Mesendoderm (in vitro differentiated cells): ENCODE measurements at regions not wholly inside any gene's neighbourhood (a gene's known extent, or its start where the extent isn't known, plus 50 kb on each side); places are given as distances from the start of the nearest gene placed in this dataset.

Experiments
- DNase-seq: peaks from one replicate; pipeline ENCODE4 v3.0.0; 2013
- H2AK5ac ChIP-seq: 2 replicates; pipeline ENCODE4 v1.6.1; 2013; ENCODE audit warnings: low read length, inconsistent platforms
- H2BK120ac ChIP-seq: 2 replicates; pipeline ENCODE4 v1.6.1; 2013; ENCODE audit warnings: low read depth, mild to moderate bottlenecking, low read length, moderate library complexity, mixed read lengths
- H2BK15ac ChIP-seq: replicated peaks from 2 replicates; pipeline ENCODE4 v1.6.1; 2013; ENCODE audit warnings: low read depth, mild to moderate bottlenecking, moderate library complexity
- H2BK5ac ChIP-seq: 2 replicates; pipeline ENCODE4 v1.6.1; 2013; ENCODE audit warnings: low read length, inconsistent platforms
- H3K18ac ChIP-seq: 2 replicates; pipeline ENCODE4 v1.6.1; 2013; ENCODE audit warnings: mild to moderate bottlenecking, low read length, mixed read lengths
- H3K23ac ChIP-seq: one replicate; pipeline ENCODE4 v1.6.1; 2013; ENCODE audit warnings: low read length
- H3K27ac ChIP-seq: 2 replicates; pipeline ENCODE4 v1.5.1; 2013; ENCODE audit warnings: low read depth, mild to moderate bottlenecking, inconsistent platforms, low read length, moderate library complexity
- H3K27me3 ChIP-seq: 2 replicates; pipeline ENCODE4 v1.6.1; 2013; ENCODE audit warnings: low read length, control low read depth, mild to moderate bottlenecking, inconsistent platforms; ENCODE audit not compliant: insufficient read depth, poor library complexity
- H3K36me3 ChIP-seq: 2 replicates; pipeline ENCODE4 v1.6.1; 2013; ENCODE audit warnings: low read length, inconsistent platforms; ENCODE audit not compliant: control insufficient read depth, insufficient read depth
- H3K4ac ChIP-seq: one replicate; pipeline ENCODE4 v1.6.1; 2013; ENCODE audit warnings: low read depth, mild to moderate bottlenecking, low read length, moderate library complexity
- H3K4me1 ChIP-seq: 2 replicates; pipeline ENCODE4 v1.6.1; 2013; ENCODE audit warnings: low read depth, low read length, inconsistent platforms; ENCODE audit not compliant: control insufficient read depth
- H3K4me2 ChIP-seq: 2 replicates; pipeline ENCODE4 v1.6.1; 2013; ENCODE audit warnings: low read length
- H3K4me3 ChIP-seq: 2 replicates; pipeline ENCODE4 v1.5.1; 2013; ENCODE audit warnings: mild to moderate bottlenecking, low read length
- H3K56ac ChIP-seq: one replicate; pipeline ENCODE4 v1.6.1; 2013; ENCODE audit warnings: low read length
- H3K79me1 ChIP-seq: 2 replicates; pipeline ENCODE4 v1.6.1; 2013; ENCODE audit warnings: low read length, inconsistent platforms
- H3K79me2 ChIP-seq: 2 replicates; pipeline ENCODE4 v1.6.1; 2013; ENCODE audit warnings: mild to moderate bottlenecking, low read length; ENCODE audit not compliant: control insufficient read depth, insufficient read depth
- H3K9ac ChIP-seq: 2 replicates; pipeline ENCODE4 v1.6.1; 2013; ENCODE audit warnings: low read length, inconsistent platforms
- H4K5ac ChIP-seq: one replicate; pipeline ENCODE4 v1.6.1; 2013; ENCODE audit warnings: low read length
- H4K8ac ChIP-seq: one replicate; pipeline ENCODE4 v1.6.1; 2013; ENCODE audit warnings: low read depth, mild to moderate bottlenecking, control low read depth, low read length, moderate library complexity
- WGBS: extraction: QIAGEN DNeasy Blood & Tissue Kit; methylation state at CpG from one replicate; pipeline ENCODE4 v1.1.7; 2013; ENCODE audit warnings: low lambda C conversion rate, missing lambda C conversion rate; ENCODE audit not compliant: insufficient coverage; ENCODE audit errors: extremely low coverage; 5-methylcytosine and 5-hydroxymethylcytosine counted together

DNA sequence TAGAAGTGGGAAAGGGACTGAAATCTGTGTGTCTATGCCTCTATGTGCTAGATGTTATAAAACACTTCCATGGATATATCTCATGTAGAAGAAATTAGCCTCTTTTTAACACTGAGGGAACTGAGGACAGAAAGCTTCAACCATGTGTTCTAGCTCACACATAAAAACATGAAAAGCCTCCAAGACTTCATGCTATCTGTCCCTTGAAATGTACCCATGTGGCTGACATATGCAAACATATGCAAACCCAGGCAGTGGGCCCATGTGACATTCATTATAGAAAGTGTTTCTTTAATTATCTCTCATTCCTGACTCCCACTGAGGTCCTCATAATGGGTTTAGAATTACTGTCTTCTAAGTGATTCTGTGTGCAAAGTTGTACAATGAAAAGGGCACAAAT lies 134.7 kb upstream of the MAF start:
- Histone ChIP-seq H3K79me1 (no peaks in the 10 kb centered on the region), H3K56ac (no peak overlapping the region), H2BK120ac (no peak overlapping the region), H3K4ac (no peak overlapping the region), H3K36me3 (no peaks in the 10 kb centered on the region), H3K4me1 (no peaks in the 10 kb centered on the region), H3K27ac (no peak overlapping the region), H3K4me3 (no peak overlapping the region), H4K8ac (no peak overlapping the region), H3K4me2 (no peak overlapping the region), H3K18ac (no peak overlapping the region), H4K5ac (no peak overlapping the region), H3K23ac (no peak overlapping the region), H2AK5ac (no peak overlapping the region), H3K9ac (no peak overlapping the region), H2BK5ac (no peak overlapping the region), H2BK15ac (no peak overlapping the region), H3K79me2 (no peaks in the 10 kb centered on the region), H3K27me3 (no peaks in the 10 kb centered on the region)
- DNase-seq = no peak

DNA sequence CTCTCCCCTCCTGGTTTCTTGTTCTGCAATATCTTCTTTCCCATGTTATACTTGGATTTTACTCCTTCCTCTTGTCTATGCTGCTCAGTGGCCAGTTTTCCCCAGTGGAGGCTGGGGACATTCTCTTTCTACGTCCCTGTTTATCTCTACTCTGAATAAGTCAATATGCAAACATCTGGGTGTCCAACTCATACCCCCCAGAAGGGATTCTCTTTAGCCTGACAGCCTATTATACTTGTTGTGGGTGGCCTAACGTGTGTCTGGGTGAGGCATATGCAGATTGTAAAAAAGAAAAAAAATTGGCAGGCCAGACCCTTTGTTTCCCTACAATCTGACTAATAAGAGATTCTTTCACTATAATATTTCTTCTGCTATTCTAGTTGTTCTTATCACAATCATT lies 134.2 kb upstream of the MAF start:
- Histone ChIP-seq H2AK5ac (no peak overlapping the region), H3K4ac (no peak overlapping the region), H3K23ac (no peak overlapping the region), H2BK120ac (no peak overlapping the region), H4K5ac (no peak overlapping the region), H3K4me3 (no peak overlapping the region), H2BK15ac (no peak overlapping the region), H3K56ac (no peak overlapping the region), H3K27me3 (no peaks in the 10 kb centered on the region), H3K27ac (no peak overlapping the region), H3K4me1 (no peaks in the 10 kb centered on the region), H3K79me1 (no peaks in the 10 kb centered on the region), H4K8ac (no peak overlapping the region), H3K79me2 (no peaks in the 10 kb centered on the region), H3K9ac (no peak overlapping the region), H3K4me2 (no peak overlapping the region), H3K18ac (no peak overlapping the region), H3K36me3 (no peaks in the 10 kb centered on the region), H2BK5ac (no peak overlapping the region)
- DNase-seq = no peak
- WGBS = no CpG with 5 or more reads among the region's 2 CpGs

DNA sequence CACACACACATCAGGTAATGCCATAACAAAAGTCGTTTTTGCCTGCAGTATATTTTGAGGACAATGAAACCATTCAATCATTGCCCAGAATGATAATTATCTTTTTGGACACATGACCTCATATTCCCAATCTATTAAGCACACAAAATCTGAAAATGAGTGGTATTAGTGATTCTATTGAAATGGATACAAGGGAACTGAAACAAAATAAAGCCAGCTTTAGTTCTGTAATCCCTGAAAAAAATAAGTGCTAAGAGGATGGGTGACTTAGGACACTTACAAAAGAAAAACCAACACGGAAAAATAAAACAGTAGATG lies 128.3 kb upstream of the MAF start:
- Histone ChIP-seq H3K79me1 (no peaks in the 10 kb centered on the region), H2AK5ac (no peak overlapping the region), H3K27ac (no peak overlapping the region), H4K5ac (no peak overlapping the region), H3K4ac (no peak overlapping the region), H2BK5ac (no peak overlapping the region), H3K18ac (no peak overlapping the region), H3K4me1 (no peaks in the 10 kb centered on the region), H3K4me3 (no peak overlapping the region), H3K23ac (no peak overlapping the region), H3K56ac (no peak overlapping the region), H3K4me2 (no peak overlapping the region), H3K79me2 (no peaks in the 10 kb centered on the region), H3K36me3 (no peaks in the 10 kb centered on the region), H3K27me3 (no peaks in the 10 kb centered on the region), H4K8ac (no peak overlapping the region), H3K9ac (no peak overlapping the region), H2BK15ac (no peak overlapping the region), H2BK120ac (no peak overlapping the region)
- no CpG with 5 or more reads among the region's 2 CpGs for WGBS
- DNase-seq = no peak

DNA sequence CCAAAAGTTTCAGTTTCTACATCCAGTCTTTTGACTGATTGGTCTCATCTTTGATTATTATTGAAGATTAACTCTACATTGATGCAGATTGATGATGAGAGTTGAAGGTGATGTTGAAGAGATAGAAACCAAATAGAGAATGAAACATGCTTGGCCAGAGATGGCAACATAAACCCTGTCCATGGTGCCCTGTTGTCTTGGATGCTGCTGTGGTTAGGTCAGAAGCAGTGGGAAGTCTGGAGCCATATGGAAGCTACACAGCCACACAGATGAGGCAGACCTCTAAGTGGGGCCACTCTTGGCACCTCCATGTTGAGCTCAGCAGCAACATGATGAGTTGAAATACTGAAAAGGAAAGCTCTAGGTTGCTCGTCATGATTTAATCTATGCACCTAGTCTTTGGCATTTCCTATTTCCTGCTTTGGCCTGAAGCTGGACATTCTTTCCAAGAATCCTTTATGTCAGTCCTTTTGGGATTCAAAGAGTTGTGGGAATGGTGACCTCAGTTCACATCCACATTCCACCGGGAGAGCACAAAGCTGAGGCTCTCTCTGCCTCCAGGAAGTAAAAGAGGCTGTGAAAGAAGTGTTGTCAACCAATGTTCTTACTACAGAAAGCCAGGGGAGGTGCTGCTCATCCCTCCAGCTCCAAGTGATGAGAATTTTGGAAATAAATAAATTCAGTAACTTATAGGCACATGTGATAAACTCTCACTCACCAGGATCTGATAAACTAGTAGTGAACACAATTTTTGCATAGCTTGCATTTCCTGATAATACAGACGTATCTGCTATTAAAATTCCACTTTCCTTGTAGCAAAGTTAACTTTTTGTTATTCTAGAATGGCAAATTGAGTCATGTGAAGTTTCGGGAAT lies 127.7 kb upstream of the MAF start:
- no peak overlapping the region for H3K4me2 ChIP-seq
- H3K23ac ChIP-seq = no peak overlapping the region
- H4K5ac ChIP-seq = no peak overlapping the region
- no peaks in the 10 kb centered on the region for H3K79me2 ChIP-seq
- peaks cover 3% of the 10 kb centered on the region for H3K4me1 ChIP-seq
- peak; percentile 77 for DNase-seq
- no peak overlapping the region for H3K18ac ChIP-seq
- no peaks in the 10 kb centered on the region for H3K27me3 ChIP-seq
- no peak overlapping the region for H2BK15ac ChIP-seq
- H2BK120ac ChIP-seq = no peak overlapping the region
- no CpG with 5 or more reads among the region's 4 CpGs for WGBS
- no peak overlapping the region for H3K4me3 ChIP-seq
- H3K56ac ChIP-seq = no peak overlapping the region
- no peak overlapping the region for H3K9ac ChIP-seq
- H3K27ac ChIP-seq = no peak overlapping the region
- H3K36me3 ChIP-seq = no peaks in the 10 kb centered on the region
- no peak overlapping the region for H2BK5ac ChIP-seq
- no peak overlapping the region for H4K8ac ChIP-seq
- H2AK5ac ChIP-seq = no peak overlapping the region
- H3K79me1 ChIP-seq = no peaks in the 10 kb centered on the region
- no peak overlapping the region for H3K4ac ChIP-seq

DNA sequence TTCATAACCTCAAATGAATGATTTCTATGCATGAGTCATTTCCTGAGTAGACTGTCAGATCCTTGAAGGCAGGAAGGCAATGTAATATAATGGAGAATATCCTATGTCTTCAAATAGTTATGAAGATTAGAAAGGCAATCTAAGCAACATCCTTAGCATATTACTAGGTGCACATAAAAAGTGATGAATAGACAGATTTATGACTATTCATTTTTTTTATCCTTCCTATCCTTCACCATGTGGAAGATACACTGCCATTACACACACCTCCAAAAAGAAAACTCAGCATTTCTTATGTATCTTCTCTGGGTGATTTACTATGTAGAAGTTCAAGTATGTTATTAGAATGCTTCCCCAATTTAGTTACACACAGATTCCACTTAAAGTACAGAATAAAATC lies 126.4 kb upstream of the MAF start:
- Histone ChIP-seq H3K36me3 (no peaks in the 10 kb centered on the region), H3K27ac (no peak overlapping the region), H3K4me3 (no peak overlapping the region), H3K23ac (no peak overlapping the region), H3K27me3 (no peaks in the 10 kb centered on the region), H2BK15ac (no peak overlapping the region), H3K79me1 (no peaks in the 10 kb centered on the region), H3K18ac (no peak overlapping the region), H3K4ac (no peak overlapping the region), H3K4me1 (peaks cover 3% of the 10 kb centered on the region), H3K4me2 (no peak overlapping the region), H3K56ac (no peak overlapping the region), H2AK5ac (no peak overlapping the region), H4K5ac (no peak overlapping the region), H3K79me2 (no peaks in the 10 kb centered on the region), H2BK120ac (no peak overlapping the region), H4K8ac (no peak overlapping the region), H3K9ac (no peak overlapping the region), H2BK5ac (no peak overlapping the region)
- DNase-seq = no peak

DNA sequence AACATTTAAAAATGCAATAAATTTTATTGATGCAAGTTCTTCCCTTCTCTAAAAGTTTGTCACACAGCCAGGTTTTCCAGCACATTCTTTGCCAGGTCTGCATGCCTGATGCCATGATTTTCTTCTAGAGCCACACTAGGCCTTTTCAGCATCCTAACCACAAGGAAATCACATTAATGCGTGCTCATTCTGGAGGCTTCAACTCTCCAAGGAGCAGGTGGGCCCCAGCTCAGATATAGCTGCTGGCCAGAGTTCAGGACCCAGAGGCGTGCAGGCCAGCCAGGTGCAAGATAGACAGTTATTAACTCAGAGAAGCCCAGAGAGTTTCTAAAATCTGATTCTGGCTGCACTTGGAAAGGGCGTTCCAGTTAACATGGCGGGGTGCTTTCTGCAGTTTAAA lies 124.5 kb upstream of the MAF start:
- no peak for DNase-seq
- no CpG with 5 or more reads among the region's 4 CpGs for WGBS
- Histone ChIP-seq H3K9ac (no peak overlapping the region), H4K5ac (no peak overlapping the region), H3K23ac (no peak overlapping the region), H3K4me3 (no peak overlapping the region), H3K79me2 (no peaks in the 10 kb centered on the region), H3K18ac (no peak overlapping the region), H2AK5ac (no peak overlapping the region), H2BK5ac (no peak overlapping the region), H4K8ac (no peak overlapping the region), H3K4me1 (peaks cover 3% of the 10 kb centered on the region), H3K4ac (no peak overlapping the region), H3K4me2 (no peak overlapping the region), H3K27ac (no peak overlapping the region), H3K27me3 (no peaks in the 10 kb centered on the region), H2BK120ac (no peak overlapping the region), H3K79me1 (no peaks in the 10 kb centered on the region), H3K36me3 (no peaks in the 10 kb centered on the region), H2BK15ac (no peak overlapping the region), H3K56ac (no peak overlapping the region)
